ENCODE measurements at regions not wholly inside any gene's neighbourhood (a gene's known extent, or its start where the extent isn't known, plus 50 kb on each side); places are given as distances from the start of the nearest gene placed in this dataset.

GRCh38 chr1:235009074-235009473, 119.6 kb downstream of the TOMM20 start:
- Histone ChIP-seq H3K4me3 (ENCODE audit: low read depth, low read length) (no peak overlapping the region), H3K36me3 (ENCODE audit: control insufficient read depth in 2 of 2, insufficient read depth in 1 of 2, low read length in 2 of 2) (no peaks in the 10 kb centered on the region), H3K4me1 (ENCODE audit: control insufficient read depth, insufficient read depth, low read length) (peaks cover 5% of the 10 kb centered on the region; the same call in 1 of the 2 replicates), H3K9me3 (ENCODE audit: control insufficient read depth, insufficient read depth, low read depth, low read length) (no peaks in the 10 kb centered on the region), H3K27ac (ENCODE audit: extremely low read depth, low read depth, low read length) (no peak overlapping the region)
- POLR2A ChIA-PET, result interaction anchor here (0.9 kb wide), 1 partner anchor 28 kb away, joined by 4 read pairs; no protein-coding TSS in a partner anchor
- CTCF ChIA-PET, result no interaction called here
- no peak for TF ChIP-seq ZNF148 (tag by site-specific recombination; IDR thresholded peaks at IDR 0.05; ENCODE audit: borderline replicate concordance)
- TF ChIP-seq ZNF837 (tag by site-specific recombination; IDR thresholded peaks at IDR 0.05), result no peak

- Histone ChIP-seq H3K36me3 (ENCODE audit: control insufficient read depth in 2 of 2, insufficient read depth in 1 of 2, low read length in 2 of 2) (no peaks in the 10 kb centered on the region), H3K4me1 (ENCODE audit: control insufficient read depth, insufficient read depth, low read length) (peaks cover 5% of the 10 kb centered on the region; the same call in 1 of the 2 replicates), H3K27ac (ENCODE audit: extremely low read depth, low read depth, low read length) (no peak overlapping the region), H3K4me3 (ENCODE audit: low read depth, low read length) (no peak overlapping the region), H3K9me3 (ENCODE audit: control insufficient read depth, insufficient read depth, low read depth, low read length) (no peaks in the 10 kb centered on the region)
- TF ChIP-seq ZNF121 (tag by site-specific recombination; IDR thresholded peaks at IDR 0.05) (no peak), GFI1B (tag by site-specific recombination; IDR thresholded peaks at IDR 0.05) (no peak), ZXDB (tag by site-specific recombination; IDR thresholded peaks at IDR 0.05) (no peak), FEZF1 (tag by site-specific recombination; IDR thresholded peaks at IDR 0.05) (no peak), ZNF677 (tag by site-specific recombination; IDR thresholded peaks at IDR 0.05) (no peak), ZNF843 (tag by site-specific recombination; IDR thresholded peaks at IDR 0.05) (no peak), MEIS1 (CRISPR knock-in tag; IDR thresholded peaks at IDR 0.05; ENCODE audit: borderline replicate concordance) (no peak), ZNF510 (tag by site-specific recombination; IDR thresholded peaks at IDR 0.05; ENCODE audit: insufficient replicate concordance) (no peak)
- ChIA-PET CTCF (interaction anchor here (0.6 kb wide), 1 partner anchor 1616 kb away, joined by 3 read pairs; no protein-coding TSS in a partner anchor), POLR2A (interaction anchor here (1.5 kb wide), 1 partner anchor 37 kb away, joined by 3 read pairs; no protein-coding TSS in a partner anchor)
Observed at GRCh38 chr1:235008239-235008638, 120.4 kb downstream of the TOMM20 start.

GRCh38 chr1:235006816-235007215, 121.8 kb downstream of the TOMM20 start:
- POLR2A ChIA-PET, result no interaction called here
- no peak overlapping the region for H3K4me3 ChIP-seq (ENCODE audit: low read depth, low read length)
- H3K4me1 ChIP-seq (ENCODE audit: control insufficient read depth, insufficient read depth, low read length), result peaks cover 5% of the 10 kb centered on the region; the same call in 1 of the 2 replicates
- no peak for TF ChIP-seq ZFP69B (tag by site-specific recombination; IDR thresholded peaks at IDR 0.05)
- TF ChIP-seq ZNF24 (tag by site-specific recombination; IDR thresholded peaks at IDR 0.05), result no peak
- TF ChIP-seq ZNF221 (tag by site-specific recombination; IDR thresholded peaks at IDR 0.05; ENCODE audit: borderline replicate concordance), result no peak
- H3K9me3 ChIP-seq (ENCODE audit: control insufficient read depth, insufficient read depth, low read depth, low read length), result no peaks in the 10 kb centered on the region
- no peak overlapping the region for H3K27ac ChIP-seq (ENCODE audit: extremely low read depth, low read depth, low read length)
- H3K36me3 ChIP-seq (ENCODE audit: control insufficient read depth in 2 of 2, insufficient read depth in 1 of 2, low read length in 2 of 2), result no peaks in the 10 kb centered on the region
- CTCF ChIA-PET, result interaction anchor here (0.7 kb wide), 1 partner anchor 16 kb away, joined by 5 read pairs; no protein-coding TSS in a partner anchor

GRCh38 chr1:235006132-235006721, 122.4 kb downstream of the TOMM20 start:
- H3K27ac ChIP-seq (ENCODE audit: extremely low read depth, low read depth, low read length), result no peak overlapping the region
- H3K4me1 ChIP-seq (ENCODE audit: control insufficient read depth, insufficient read depth, low read length), result peaks cover under 1% of the 10 kb centered on the region; the same call in 1 of the 2 replicates
- H3K36me3 ChIP-seq (ENCODE audit: control insufficient read depth in 2 of 2, insufficient read depth in 1 of 2, low read length in 2 of 2), result no peaks in the 10 kb centered on the region
- no peak overlapping the region for H3K4me3 ChIP-seq (ENCODE audit: low read depth, low read length)
- CTCF ChIA-PET, result interaction anchor here (0.7 kb wide), 1 partner anchor 12 kb away, joined by 5 read pairs; no protein-coding TSS in a partner anchor
- no peaks in the 10 kb centered on the region for H3K9me3 ChIP-seq (ENCODE audit: control insufficient read depth, insufficient read depth, low read depth, low read length)
- no peak for TF ChIP-seq KLF10 (tag by site-specific recombination; IDR thresholded peaks at IDR 0.05)
- no peak for TF ChIP-seq YY2 (tag by site-specific recombination; IDR thresholded peaks at IDR 0.05)
- TF ChIP-seq ZNF16 (tag by site-specific recombination; IDR thresholded peaks at IDR 0.05; ENCODE audit: low read depth), result no peak
- TF ChIP-seq INSM2 (tag by site-specific recombination; IDR thresholded peaks at IDR 0.05), result no peak
- TF ChIP-seq ZNF146 (tag by site-specific recombination; IDR thresholded peaks at IDR 0.05), result peak; percentile 97
- TF ChIP-seq ZNF354C (tag by site-specific recombination; IDR thresholded peaks at IDR 0.05; ENCODE audit: borderline replicate concordance, low read depth), result no peak
- POLR2A ChIA-PET, result no interaction called here

All from HEK293 (cell line).